GM12891 (cell line): ENCODE measurements at regions not wholly inside any gene's neighbourhood (a gene's known extent, or its start where the extent isn't known, plus 50 kb on each side); places are given as distances from the start of the nearest gene placed in this dataset.

ENCODE experiments used
- DNase-seq: peaks from one replicate; pipeline ENCODE4 v3.0.0; 2011; ENCODE audit warnings: low spot score; ENCODE audit not compliant: insufficient read length
- FAIRE-seq: peaks from 2 replicates; lab custom pipeline; 2011; peaks lifted over from hg19 to GRCh38; lab: Jason Lieb, UNC
- PAX5 ChIP-seq: IDR thresholded peaks from 2 replicates; pipeline ENCODE4 v1.6.1; 2011; ENCODE audit warnings: low read length, moderate library complexity, mild to moderate bottlenecking; ENCODE audit not compliant: insufficient read depth, severe bottlenecking
- POLR2A ChIP-seq: IDR thresholded peaks from 2 replicates; pipeline ENCODE4 v1.6.1; 2011; ENCODE audit warnings: low read depth, low read length, control low read depth
- POLR2AphosphoS5 ChIP-seq: IDR thresholded peaks from 2 replicates; pipeline ENCODE4 v1.6.1; 2011; ENCODE audit warnings: low read depth, low read length, control low read depth
- POU2F2 ChIP-seq: IDR thresholded peaks from 2 replicates; pipeline ENCODE4 v1.6.1; 2011; ENCODE audit warnings: low read depth, mild to moderate bottlenecking, control low read depth, low read length, moderate library complexity
- SPI1 ChIP-seq: IDR thresholded peaks from 2 replicates; pipeline ENCODE4 v1.6.1; 2011; ENCODE audit warnings: low read depth, low read length, control low read depth
- TAF1 ChIP-seq: IDR thresholded peaks from 2 replicates; pipeline ENCODE4 v1.6.1; 2011; ENCODE audit warnings: low read depth, low read length, control low read depth

DNA sequence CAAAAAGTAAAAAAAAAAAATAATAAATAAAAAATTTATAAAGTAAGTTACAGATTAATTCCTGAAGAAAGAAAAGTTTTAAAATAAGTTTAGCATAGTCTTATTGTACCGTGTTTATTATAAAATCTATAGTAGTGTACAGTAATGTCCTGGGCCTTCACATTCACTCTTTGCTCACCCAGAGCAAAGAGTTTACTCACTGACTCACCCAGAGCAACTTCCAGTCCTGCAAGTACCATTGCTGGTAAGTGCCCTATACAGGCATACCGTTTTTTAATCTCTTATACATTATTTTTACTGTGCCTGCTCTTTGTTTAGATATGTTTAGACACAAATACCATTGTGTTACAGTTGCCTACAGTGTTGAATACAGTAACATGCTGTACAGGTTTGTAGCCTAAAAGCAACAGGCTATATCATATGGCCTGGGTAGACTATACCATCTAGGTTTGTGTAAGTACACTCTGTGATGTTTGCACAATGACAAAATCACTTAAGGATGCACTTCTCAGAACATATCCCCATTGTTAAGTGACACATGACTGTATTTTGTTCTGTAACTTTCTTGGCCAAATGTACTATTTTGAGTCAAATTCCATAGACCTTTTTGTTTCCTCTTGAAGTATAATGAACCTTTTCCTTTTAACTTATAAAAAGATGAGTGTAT lies 199.0 kb upstream of the NUDT6 start:
- no peak for FAIRE-seq
- TF ChIP-seq POU2F2, result no peak
- no peak for TF ChIP-seq POLR2AphosphoS5
- no peak for TF ChIP-seq PAX5
- TF ChIP-seq POLR2A, result no peak
- no peak for TF ChIP-seq SPI1
- TF ChIP-seq TAF1, result no peak
- DNase-seq, result no peak

DNA sequence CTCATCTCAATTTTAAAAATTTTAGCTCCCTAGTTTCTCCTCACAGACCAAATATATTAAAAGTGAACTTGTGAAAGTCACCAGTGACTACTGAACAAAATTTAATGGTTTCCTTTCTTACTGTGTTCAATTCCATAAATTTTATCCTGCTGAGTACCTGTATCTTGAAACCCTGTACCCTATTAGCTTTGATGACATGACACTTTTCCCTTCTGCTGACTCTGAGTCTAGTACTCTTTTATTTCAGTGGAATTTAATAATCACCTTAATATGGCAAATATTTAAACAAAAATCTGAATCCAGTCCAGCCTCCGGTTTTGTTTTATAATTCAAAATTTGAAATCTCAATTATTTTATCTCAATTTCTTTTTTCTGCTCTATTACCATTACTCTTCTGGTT lies 203.1 kb upstream of the NUDT6 start:
- no peak for TF ChIP-seq SPI1
- no peak for TF ChIP-seq POLR2AphosphoS5
- TF ChIP-seq TAF1, result no peak
- TF ChIP-seq PAX5, result no peak
- no peak for TF ChIP-seq POU2F2
- TF ChIP-seq POLR2A, result no peak
- DNase-seq (no peak), FAIRE-seq (no peak)

DNA sequence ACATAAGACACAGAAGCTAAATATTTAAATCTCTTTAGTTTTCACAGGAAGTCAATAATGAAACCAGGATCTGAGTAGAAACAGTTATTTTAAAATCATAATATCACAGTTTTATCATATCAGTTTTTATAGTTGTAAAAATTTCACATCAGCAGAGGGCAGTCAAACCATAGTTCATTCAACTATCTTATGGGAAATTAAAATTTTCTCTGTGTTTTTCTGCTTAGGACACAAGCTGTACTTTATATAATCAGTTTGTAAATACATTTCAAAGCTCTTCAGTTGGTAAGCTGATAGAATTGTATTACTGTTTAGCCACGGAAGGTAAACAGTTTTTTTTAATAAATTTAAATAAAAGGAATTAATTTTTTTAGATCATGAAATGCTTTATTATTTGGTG lies 204.8 kb upstream of the NUDT6 start:
- TF ChIP-seq SPI1, result no peak
- no peak for TF ChIP-seq POLR2A
- no peak for TF ChIP-seq PAX5
- no peak for TF ChIP-seq POLR2AphosphoS5
- no peak for TF ChIP-seq TAF1
- TF ChIP-seq POU2F2, result no peak
- FAIRE-seq (no peak), DNase-seq (no peak)

DNA sequence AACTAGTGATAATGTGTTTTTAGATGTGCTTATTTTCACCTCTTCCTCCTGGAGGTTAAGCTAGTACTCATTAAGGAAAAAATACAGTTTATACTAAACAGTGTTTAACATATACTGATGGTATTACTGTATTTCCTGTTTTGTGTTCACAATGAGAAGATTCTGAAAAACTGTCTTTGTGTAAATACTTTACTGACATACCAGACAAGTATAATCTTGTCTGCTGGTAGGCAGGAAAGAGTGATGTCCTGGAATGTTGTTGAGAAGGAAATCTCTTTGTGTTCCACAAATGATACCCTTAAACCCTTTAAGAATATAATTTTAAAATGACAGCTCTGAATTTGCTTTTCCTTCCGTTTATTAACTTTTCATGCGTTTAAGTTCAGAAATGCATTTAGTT lies 205.5 kb upstream of the NUDT6 start:
- FAIRE-seq (no peak), DNase-seq (no peak)
- no peak for TF ChIP-seq POLR2AphosphoS5
- TF ChIP-seq PAX5, result no peak
- no peak for TF ChIP-seq TAF1
- no peak for TF ChIP-seq POLR2A
- TF ChIP-seq POU2F2, result no peak
- TF ChIP-seq SPI1, result no peak

DNA sequence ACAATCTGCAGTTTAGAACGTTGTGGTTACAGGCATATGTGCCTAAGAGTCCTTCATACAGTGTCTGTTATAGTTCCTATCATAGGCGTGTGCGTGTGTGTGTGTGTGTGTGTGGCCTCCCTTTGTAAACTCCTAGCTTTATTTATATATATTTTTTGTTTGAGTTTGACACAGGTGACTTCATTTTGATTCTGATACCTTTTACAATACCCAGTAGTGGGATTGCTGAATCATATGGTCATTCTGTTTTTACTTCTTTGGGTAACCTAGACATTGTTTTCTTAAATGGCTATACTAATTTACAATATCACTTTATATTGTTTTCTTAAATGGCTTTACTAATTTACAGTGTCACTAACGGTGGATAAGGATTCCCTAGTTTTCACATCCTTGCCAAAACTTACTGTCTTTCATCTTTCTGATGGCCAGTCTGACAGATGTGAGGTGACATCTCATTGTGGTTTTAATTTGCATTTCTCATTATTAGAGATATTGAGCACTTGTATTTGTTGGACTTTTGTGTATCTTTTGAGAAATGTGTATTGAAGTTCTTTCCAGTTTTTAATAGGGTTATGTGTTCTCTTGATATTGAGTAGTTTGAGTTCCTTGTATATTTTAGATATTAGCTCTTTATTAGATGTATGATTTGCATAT lies 211.1 kb upstream of the NUDT6 start:
- TF ChIP-seq POU2F2 (no peak), PAX5 (no peak)
- FAIRE-seq, result no peak

DNA sequence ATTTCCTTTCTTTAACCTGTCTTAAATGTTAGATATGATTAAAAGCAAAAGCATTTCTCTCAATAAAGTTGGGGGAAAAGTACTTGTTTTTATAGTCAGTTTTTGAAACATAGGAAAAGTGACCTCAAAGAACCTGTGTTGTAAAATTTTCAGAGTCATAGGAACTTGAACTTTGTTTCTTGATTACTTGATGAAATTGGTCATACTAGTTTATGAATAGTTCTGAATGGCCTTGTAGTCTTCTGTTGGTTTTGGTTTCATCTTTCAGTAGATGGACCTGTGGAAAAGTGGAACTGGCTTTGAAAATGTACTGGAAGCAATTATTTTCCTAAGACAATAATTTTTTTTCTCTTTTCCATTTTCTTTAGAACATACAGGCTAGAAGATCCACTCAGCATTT lies 222.2 kb upstream of the NUDT6 start:
- FAIRE-seq, result no peak

More for the DNA sequence above, 211.1 kb upstream of the NUDT6 start:
- no peak for DNase-seq

DNA sequence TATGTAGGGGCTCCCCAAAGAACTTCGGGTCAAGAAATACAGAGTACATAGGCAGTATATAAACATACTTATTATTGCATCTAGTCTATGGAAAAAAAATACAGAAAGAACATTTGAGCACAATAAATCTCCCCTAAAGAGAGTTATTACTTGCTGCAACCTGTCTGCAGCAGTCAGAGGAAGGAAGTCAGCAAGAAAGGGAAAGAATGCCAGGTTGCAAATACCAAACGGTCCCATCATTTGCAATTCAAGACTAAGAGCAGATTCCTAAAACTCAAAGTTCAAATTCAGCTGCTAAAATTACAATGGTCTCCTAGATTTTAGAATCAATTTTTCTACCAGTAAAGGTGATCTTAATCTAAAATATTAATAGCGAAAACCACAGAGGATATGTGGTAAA lies 236.2 kb upstream of the NUDT6 start:
- FAIRE-seq, result no peak
- DNase-seq, result no peak
- TF ChIP-seq SPI1 (no peak), TAF1 (no peak), POU2F2 (no peak), POLR2AphosphoS5 (no peak), POLR2A (no peak), PAX5 (no peak)

More for the DNA sequence above, 222.2 kb upstream of the NUDT6 start:
- TF ChIP-seq POU2F2 (no peak), POLR2AphosphoS5 (no peak), POLR2A (no peak)
- no peak for DNase-seq

DNA sequence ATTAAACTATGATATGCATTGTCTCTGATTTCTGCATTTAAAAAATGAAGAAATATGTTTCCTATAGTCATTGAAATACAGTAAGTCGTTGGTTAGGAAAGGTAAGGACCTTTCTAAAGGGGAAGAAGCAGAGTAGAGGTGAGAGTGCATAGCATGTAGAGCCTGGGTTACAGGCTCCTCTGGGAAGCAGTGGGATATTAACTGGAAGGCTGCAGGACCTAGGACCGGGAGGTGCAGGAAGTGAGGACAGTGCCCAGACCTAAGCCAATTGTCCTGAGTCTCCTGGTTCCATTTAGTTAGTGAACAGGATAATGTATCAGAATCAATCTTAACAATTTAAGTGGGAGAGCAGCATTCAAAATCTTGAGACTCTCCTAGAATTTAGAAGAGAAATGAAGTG lies 237.1 kb upstream of the NUDT6 start:
- TF ChIP-seq POLR2AphosphoS5, result no peak
- no peak for TF ChIP-seq TAF1
- TF ChIP-seq PAX5, result no peak
- TF ChIP-seq POLR2A, result no peak
- TF ChIP-seq POU2F2, result no peak
- no peak for TF ChIP-seq SPI1
- DNase-seq (no peak), FAIRE-seq (no peak)

DNA sequence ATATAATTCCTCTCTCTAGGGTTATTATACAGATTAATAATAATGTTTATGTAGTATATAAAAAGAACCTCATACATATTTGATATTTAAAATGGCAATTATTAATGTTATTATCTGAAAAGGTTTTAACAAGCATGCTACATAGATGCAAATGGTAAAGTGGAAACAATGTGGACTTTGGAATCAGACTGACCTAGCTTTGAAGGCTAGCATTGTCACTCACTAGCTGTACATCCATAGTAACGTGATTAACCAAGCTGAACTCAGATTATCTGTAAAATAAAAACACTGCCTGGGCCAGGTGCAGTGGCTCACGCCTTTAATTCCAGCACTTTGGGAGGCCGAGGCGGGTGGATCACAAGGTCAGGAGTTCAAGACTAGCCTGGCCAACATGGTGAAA lies 233.7 kb upstream of the SPRY1 start:
- FAIRE-seq (no peak), DNase-seq (no peak)
- TF ChIP-seq POLR2A (no peak), SPI1 (no peak), PAX5 (no peak), POLR2AphosphoS5 (no peak), TAF1 (no peak), POU2F2 (no peak)

DNA sequence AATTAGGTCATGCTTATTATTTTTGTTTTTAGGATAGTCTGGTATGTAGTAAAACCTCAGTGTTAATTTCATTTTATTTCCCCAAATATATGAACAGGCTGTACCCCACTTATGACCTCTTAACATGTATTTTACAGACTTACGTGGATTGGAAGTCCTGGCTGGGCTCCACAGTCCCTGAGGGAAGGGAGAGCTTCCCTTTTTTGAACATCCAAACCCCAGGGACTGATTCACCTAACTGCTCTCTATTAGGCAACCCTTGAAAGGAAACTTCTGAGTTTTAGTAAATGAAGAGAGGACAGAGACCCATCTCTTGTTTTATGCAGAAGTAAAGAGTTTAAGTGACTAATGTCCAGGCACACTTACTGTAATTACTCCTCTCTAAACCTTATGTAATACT lies 233.1 kb upstream of the SPRY1 start:
- DNase-seq, result no peak
- no peak for FAIRE-seq
- no peak for TF ChIP-seq POLR2AphosphoS5
- TF ChIP-seq SPI1, result no peak
- TF ChIP-seq PAX5, result no peak
- no peak for TF ChIP-seq POU2F2
- no peak for TF ChIP-seq POLR2A
- TF ChIP-seq TAF1, result no peak
